PC-9 (cell line): ENCODE measurements at regions not wholly inside any gene's neighbourhood (a gene's known extent, or its start where the extent isn't known, plus 50 kb on each side); places are given as distances from the start of the nearest gene placed in this dataset.

Source experiments
- EZH2 ChIP-seq: fragments of 200-600 bp; sonication (generic); IDR thresholded peaks from 2 replicates; pipeline ENCODE4 v1.8.0; 2017; ENCODE audit warnings: antibody characterized with exemption, low read depth
- TF ChIP-seq, protein P1 (sequence below): fragments of 200-600 bp; sonication (generic); conservative IDR thresholded peaks from 2 replicates; pipeline ENCODE4 v1.6.1; 2017; ENCODE audit warnings: mixed run types, antibody characterized with exemption, mild to moderate bottlenecking, moderate library complexity

DNA sequence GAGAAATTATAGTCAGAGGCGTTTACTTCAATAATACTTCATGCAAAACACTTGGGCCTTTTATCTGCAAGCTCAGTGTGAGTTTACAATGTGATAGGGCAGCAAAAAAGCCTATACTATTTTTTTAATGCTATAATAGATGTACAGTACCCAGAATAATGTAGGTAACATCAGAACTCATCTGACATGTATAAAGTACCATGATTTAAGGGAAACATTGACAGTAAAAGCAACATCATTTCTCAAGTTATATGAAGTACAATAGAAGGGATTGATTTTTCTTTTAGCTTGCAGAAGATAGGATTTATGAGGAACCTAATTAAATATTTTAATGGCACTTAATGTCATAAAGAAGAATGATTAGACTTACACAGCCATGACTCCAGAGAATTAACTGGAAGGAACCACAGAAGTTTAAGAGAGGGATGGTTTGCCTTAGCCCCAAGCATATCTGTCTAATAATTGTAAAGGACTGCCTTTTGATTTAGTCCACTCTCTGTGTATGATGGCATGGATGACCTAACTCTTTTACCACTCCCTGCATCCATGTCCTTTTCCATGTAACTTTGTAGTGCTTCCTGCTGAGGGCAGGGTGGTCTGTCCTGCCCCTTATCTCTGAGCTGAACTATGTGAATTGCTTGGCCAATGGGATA is 55.9 kb upstream of the MIS18BP1 start:
- TF ChIP-seq, protein P1, sequence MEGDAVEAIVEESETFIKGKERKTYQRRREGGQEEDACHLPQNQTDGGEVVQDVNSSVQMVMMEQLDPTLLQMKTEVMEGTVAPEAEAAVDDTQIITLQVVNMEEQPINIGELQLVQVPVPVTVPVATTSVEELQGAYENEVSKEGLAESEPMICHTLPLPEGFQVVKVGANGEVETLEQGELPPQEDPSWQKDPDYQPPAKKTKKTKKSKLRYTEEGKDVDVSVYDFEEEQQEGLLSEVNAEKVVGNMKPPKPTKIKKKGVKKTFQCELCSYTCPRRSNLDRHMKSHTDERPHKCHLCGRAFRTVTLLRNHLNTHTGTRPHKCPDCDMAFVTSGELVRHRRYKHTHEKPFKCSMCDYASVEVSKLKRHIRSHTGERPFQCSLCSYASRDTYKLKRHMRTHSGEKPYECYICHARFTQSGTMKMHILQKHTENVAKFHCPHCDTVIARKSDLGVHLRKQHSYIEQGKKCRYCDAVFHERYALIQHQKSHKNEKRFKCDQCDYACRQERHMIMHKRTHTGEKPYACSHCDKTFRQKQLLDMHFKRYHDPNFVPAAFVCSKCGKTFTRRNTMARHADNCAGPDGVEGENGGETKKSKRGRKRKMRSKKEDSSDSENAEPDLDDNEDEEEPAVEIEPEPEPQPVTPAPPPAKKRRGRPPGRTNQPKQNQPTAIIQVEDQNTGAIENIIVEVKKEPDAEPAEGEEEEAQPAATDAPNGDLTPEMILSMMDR, result no peak
- TF ChIP-seq EZH2, result no peak
